Adrenal gland (tissue), 5 donors: ENCODE measurements at regions not wholly inside any gene's neighbourhood (a gene's known extent, or its start where the extent isn't known, plus 50 kb on each side); places are given as distances from the start of the nearest gene placed in this dataset.

Source experiments
- POLR2A ChIP-seq, 2 donors: fragments of 450-650 bp; IDR thresholded peaks; one replicate each; pipeline ENCODE4 v1.6.1; 2017; ENCODE audit warnings: antibody characterized with exemption in 2 of 2, mild to moderate bottlenecking in 2 of 2, moderate library complexity in 1 of 2
- TF ChIP-seq, protein P1 (sequence below), 6 experiments: fragments of 450-650 bp in 4 of 6; fragments of 200-600 bp in 2 of 6; sonication (generic) in 1 of 6; IDR thresholded peaks; 1 replicate in 5 of 6; 2 replicates in 1 of 6; pipeline versions ENCODE4 v1.5.1 to v1.8.0; 2016 to 2021; ENCODE audit warnings: antibody characterized with exemption in 6 of 6, mild to moderate bottlenecking in 2 of 6, moderate library complexity in 1 of 6
- donor health status: DM: no; HTN: no; CAD: no.

GRCh38 chr1:219757890-219758289 is 145.0 kb upstream of the ZC3H11B start:
- TF ChIP-seq, protein P1, sequence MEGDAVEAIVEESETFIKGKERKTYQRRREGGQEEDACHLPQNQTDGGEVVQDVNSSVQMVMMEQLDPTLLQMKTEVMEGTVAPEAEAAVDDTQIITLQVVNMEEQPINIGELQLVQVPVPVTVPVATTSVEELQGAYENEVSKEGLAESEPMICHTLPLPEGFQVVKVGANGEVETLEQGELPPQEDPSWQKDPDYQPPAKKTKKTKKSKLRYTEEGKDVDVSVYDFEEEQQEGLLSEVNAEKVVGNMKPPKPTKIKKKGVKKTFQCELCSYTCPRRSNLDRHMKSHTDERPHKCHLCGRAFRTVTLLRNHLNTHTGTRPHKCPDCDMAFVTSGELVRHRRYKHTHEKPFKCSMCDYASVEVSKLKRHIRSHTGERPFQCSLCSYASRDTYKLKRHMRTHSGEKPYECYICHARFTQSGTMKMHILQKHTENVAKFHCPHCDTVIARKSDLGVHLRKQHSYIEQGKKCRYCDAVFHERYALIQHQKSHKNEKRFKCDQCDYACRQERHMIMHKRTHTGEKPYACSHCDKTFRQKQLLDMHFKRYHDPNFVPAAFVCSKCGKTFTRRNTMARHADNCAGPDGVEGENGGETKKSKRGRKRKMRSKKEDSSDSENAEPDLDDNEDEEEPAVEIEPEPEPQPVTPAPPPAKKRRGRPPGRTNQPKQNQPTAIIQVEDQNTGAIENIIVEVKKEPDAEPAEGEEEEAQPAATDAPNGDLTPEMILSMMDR (IDR thresholded peaks at IDR 0.05): no peak
- TF ChIP-seq POLR2A (IDR thresholded peaks at IDR 0.05): no peak
